Stimulated activated CD4-positive, alpha-beta T cell treated with anti-CD3 and anti-CD28 coated beads, Interleukin-15, amount 100 ng/mL, for 1 hour (primary cell): ENCODE measurements at regions not wholly inside any gene's neighbourhood (a gene's known extent, or its start where the extent isn't known, plus 50 kb on each side); places are given as distances from the start of the nearest gene placed in this dataset.
"Not testable (repeated sequence)": the region's sequence is repeated elsewhere in the genome, so short reads cannot be mapped to it uniquely, and the experiment has no call there.

Experiments
- DNase-seq, 2 donors: peaks; one replicate each; pipeline ENCODE4 v3.0.0-alpha.2; 2020; ENCODE audit warnings: low read depth in 1 of 2, low spot score in 1 of 2

DNA sequence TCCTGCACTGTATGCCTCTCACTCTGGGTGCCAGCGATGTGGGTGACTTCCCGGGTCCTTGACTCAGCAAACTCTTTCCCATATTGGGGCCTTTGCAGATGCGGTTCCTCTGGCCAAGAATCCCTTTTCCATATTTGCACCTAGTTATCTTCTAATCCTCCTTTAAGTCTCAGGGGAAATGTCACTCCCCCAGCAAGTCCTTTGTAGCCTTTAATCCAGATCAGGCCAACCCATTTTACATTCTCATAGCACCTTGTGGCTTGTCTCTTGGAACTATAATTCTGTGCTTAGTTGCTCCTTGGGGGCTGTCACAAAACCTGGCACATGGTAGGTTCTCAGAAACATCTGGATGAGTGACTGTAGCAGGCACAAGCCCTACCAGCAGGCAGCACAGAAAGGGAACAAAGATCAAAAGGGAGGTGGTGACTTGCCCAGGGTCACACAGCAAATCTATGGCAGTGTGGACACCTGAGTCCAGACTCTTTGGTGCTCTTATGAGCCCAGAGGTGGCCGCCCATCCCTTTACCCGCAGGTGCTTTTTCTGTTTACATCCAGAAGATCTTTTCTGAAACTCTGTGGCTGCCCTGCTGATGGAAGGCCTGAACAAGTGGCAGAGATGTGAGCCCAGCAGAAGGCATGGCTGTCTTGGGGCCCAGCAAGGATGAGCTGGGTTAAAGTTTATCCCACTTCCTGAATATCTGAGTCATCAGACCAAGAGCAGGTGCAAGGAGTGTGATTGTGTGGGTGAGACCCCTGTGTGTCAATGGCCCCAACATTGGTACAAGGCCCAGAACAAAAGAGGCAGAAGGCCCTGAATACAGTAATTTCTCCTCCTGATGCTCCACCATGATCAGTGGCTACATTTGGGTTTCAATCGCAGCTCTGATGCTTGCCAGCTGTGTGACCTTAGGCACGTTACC, 78.6 kb upstream of the GRK3 start:
- DNase-seq: no peak

DNA sequence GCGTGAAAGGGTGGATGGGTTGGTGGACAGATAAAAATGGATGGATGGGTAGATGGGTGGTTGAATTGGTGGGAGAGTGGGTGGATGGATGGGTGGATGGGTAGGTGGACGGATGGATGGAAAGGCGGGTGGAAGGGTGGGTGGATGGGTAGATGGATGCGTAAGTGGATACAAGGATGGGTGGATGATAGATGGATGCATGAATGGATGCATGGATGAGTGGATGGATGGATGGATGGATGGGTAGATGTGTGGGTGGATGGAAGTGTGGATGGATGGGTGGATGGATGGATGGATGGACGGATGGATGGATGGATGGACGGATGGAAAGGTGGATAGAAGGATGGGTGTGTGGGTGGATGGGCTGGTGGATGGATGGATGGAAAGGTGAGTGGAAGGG, 77.0 kb upstream of the GRK3 start:
- DNase-seq: no peak

DNA sequence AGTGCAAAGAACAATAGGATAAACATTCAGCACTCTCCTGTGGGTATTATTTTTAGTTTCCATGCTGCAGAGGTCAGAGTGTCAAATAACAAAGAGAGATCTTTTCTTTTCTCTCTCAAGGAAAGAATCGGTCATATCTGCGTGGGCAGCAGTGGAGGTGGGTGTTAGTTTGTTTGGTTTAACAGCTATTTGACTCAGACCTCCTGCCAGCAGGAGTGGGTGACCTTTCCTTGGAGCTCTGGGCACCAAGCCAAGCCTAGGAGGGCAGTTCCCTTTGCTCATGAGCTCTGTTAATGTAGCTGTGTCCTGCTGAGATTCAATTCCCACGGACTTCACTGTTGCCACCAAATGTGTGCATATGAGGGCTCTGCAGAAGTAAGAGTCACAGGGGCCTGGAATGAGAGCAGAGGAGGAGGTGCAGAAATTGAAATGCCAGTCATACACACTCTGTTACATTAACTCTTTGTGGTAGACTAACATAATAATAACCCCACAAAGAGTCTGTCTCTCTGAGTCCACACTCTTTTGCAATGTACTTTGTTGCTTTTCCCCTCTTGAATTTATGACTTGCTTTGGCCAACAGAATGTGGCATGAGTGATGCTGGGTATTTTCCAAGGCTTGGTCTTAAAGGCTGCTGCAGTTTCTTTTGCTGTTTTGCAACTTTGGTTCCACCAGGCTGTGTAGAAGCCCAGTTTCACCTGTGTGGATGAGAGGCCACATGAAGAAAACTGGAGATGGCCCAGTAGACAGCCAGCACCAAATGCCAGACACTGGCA, 76.0 kb upstream of the GRK3 start:
- DNase-seq: no peak

DNA sequence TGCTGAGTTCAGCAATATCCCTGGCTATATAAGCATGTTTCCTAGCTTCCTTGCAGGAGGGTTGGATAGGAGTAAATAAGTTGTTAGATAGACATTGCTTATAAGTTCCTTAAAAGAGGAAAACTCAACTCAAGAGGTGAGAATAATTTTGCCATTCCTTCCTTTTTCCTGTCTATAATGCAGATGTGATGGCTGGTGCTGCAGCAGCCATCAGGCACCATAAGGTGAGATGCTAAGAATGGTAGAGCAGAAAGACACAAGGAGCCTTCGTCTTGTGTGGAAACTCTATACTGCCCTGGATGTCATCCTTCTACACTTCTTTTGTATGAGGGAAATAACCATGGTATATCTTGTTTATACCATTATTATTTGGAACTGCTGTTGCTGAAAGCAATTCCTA, 74.5 kb upstream of the GRK3 start:
- no peak for DNase-seq

DNA sequence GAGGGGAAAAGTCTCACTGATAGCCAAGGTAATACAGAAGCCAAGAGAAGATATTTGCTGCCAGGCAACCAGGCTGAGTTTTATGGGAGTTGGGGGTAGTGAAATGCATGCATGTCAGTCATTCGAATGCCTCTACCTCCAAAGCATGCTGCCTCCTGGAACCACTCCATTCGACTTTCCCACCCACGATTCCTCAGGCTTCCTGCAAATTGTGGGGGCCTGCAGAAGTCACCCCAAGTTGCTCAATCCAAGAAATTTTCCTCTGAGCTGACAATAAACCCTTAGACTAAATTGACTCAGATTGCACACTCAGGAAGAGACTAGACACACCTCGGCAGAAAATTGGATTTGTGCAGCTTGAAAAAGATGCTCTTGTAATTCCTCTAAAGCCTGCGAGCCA, 73.6 kb upstream of the GRK3 start:
- DNase-seq: no peak

DNA sequence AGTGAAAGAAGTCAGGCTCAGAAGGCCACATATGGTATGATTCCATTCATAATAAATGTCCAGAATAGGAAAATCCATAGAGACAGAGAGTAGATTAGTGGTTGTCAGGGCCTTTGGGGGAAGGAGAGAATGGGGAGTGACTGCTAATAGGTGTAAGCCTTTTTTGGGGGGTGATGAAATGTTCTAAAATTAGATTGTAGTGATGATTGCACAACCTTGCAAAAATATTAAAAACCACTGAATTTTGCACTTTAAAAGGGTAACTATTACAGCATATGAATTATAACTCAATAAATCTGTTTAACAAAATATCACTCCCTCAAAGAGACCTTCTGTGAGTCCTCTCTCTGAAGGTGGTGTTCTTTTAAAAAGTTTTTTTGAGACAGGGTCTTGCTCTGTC, 72.3 kb upstream of the GRK3 start:
- DNase-seq: no peak

DNA sequence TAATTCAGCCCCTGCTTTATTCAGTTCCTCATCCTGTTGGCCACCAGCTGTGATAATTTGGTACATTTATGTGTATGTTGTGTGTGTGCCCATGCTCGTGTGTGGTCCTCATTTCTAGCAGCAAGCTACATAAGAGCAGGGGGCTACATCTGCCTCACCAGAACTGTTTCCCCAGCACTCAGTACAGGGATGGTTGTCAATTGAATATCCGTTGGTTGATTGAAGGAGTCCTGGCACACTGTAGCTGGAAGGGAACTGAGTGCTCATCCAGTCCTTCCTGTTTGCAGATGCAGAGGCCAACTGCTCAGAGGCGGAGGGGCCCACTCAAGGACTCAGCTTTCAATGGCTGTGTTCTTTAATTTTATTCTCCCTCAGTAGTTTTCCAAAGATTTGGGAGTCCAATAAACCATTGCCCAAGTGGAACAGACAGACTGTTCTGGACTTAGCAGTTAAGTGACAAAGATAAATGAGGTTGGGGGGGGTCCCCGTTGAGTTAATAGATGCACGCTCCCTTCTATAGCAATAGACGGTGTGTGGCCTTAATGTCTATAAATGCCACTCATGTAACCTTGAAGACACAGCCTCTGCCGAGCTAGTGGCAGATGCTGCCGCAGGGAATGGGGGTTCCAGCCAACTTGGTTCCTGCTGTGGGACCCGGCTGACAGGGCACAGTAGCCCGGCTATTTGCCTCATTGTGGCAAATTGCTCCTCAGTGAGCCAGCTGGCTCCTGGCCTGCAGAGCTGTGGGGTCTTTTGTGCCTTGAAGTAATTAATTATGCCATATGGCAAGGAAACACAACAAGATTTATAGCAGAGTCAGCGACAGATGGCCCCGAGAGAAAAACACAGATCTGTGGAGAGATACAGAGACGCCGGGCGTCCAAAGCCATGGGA, 71.4 kb upstream of the GRK3 start:
- DNase-seq: no peak

DNA sequence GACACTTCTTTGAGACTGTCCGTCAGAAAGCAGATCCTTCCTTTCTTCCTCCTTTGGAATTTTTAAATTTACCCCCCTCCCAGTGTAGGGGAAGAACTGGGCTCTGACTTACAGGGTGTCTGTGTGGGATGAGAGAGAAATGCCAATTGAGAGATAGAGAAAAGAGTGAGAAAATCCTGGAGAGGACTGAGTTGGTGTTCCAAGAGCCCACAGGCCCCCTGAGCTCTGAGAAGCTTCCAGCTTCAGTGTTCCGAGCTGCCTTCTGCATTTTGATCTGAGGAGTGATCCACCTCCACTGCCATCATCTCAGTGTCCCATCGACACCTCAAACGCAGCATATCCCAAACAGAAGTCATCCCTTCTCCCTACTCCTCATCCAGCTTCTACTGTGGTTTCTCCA, 70.7 kb upstream of the GRK3 start:
- no peak for DNase-seq

DNA sequence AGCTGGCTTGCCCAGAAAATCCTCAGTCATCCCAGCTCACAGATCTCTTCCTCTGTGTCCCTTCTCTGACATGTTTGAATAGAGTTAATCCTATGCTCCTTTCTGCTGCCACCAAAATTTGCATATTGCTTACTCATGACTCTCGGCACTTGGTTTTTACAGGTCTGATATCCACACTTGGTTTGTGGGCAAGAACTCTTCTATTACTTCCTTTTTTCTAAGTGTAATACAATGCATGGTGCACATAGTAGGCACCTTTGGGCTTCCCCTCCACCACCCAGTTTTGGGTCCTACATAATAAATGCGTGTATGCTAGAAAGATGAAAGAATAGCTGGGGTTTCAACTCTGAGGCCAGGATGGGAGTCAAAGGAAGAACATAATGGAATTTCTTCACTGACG, 69.7 kb upstream of the GRK3 start:
- DNase-seq: no peak

DNA sequence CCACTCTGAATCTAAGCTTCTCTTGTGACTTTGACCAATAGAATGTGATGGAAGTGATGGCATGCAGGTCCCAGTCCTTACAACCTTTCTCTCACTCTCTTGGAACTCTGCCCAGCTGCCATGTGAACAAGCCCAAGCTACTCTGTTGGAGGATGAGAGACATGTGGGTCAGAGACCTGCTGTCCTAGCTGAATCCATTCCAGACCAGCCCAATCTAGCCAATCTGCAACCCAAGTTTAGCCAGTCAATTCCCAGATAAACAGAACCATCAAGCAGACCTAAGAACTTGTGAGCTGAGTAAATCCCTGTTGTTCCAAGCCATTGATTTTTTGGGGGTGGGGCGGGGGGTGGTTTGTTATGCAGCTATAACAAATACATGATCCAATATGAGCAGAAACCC, 69.2 kb upstream of the GRK3 start:
- no peak for DNase-seq

DNA sequence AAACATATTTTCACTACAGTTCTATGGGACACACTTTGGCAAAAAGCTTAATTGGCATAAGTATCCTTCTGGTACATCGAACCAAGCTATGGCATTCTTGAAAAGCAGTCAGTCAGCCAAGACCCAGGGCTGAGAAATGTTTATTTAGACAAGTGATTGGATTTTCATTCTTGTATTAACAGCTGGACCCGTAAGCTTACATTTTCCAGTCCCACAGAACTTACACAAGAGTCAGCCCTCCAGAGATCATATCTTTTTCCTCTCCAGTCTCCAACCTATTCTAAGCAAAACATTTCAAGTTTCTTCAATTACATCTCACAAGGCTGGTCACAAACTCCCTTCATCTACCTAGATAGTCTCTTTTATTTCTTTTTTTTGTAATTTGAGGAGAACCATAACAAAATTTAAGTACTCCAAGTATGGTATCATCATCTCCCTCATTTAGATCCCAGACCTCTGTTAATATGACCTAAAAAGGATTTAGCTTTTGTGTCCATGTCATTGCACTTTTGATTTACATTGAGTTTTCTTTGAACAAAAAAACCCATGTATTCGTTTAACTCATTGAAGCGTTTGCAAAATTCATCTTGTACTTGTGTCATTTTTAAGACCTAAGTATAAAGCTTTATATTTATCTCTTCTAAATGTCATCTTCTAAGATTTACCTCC, 67.9 kb upstream of the GRK3 start:
- no peak for DNase-seq

DNA sequence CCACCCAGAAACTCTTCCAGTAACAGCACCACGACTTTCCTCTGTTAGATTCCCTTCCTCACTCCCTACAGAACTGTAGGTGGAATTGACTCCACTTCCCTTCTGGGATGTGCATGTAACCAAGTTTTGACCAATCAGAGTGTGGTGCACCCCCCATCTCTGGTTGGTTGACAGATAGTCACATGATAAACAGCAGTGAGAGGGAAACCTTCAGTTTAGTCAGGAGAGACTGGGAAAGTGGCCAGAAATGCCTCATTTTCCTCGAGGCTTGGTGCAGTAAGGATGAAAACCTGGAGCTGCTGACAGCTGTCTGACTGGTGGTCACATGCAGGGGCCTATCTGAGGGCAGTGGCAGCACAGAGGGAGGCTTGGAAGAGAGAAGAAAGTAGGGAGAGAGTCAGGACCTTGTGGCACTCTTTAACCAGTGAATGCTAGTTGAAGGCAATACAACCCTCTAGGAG, 67.3 kb upstream of the GRK3 start:
- no peak for DNase-seq

DNA sequence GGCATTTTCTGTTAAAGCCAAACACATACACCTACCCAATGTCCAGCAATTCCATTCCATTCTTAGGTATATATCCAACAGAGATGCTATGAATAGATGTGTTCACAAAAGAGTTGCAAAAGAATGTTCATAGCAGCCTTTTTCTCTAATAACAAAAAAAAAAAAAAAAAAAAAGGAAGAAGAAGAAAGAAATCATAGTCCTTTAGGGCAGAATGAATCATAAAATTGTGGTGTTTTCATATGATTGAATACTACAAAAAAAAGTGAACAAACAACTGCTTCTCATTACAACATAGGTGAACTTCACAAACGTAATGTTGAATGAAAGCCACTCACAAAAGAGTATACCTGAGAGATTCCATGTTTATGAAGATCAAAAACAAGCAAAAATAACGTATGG, 66.8 kb upstream of the GRK3 start:
- no peak for DNase-seq

DNA sequence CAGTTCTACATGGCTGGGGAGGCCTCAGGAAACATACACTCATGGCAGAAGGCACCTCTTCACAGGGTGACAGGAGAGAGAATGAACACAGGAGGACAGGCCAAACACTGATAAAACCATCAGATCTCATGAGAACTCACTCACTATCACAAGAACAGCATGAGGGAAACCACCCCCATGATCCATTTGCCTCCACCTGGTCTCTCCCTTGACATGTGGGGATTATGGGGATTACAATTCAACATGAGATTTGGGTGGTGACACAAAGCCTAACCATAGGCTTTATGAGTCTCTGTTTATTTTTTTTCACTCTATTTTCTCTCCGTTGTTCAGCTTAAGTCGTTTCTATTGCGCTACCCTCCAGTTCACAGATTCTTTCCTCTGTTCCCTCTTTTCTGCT, 63.8 kb upstream of the GRK3 start:
- not testable (repeated sequence) for DNase-seq

DNA sequence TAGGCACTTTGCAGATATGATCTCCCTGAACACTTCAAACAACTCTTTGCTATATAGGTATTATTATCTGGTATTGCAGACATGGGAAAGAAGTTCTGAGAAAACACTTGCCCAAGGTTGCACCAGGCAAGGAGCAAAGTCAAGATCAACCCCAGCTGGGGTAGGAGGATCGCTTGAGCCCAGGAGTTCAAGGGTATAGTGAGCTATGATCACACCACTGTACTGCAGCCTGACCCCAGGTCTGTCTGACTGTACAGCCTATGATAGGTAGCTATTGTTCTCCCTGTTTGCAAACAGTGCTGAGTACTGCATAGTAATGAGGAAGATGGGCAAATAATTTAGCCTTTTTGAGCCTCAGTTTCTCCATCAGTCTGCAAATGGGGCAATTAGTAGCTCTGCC, 60.5 kb upstream of the GRK3 start:
- not testable (repeated sequence) for DNase-seq

DNA sequence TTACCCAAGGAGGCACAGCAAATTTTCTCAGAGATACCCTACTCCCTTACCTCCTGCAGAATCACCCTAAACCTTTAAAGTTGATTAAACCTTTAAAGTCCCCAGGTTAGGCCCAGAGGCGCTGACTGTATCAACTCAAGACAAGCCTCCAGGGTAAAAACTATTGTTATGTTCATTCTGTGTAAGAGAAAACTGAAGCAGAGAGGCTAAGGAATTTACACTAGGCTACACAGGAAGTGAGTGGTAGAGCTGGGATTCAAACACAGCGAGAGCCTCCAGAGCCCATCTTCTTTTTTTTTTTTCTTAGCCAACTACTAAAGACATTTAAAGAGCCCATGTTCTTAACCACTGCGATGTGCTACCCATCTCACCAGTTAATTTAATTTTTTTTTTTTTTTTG, 56.3 kb upstream of the GRK3 start:
- no peak for DNase-seq

DNA sequence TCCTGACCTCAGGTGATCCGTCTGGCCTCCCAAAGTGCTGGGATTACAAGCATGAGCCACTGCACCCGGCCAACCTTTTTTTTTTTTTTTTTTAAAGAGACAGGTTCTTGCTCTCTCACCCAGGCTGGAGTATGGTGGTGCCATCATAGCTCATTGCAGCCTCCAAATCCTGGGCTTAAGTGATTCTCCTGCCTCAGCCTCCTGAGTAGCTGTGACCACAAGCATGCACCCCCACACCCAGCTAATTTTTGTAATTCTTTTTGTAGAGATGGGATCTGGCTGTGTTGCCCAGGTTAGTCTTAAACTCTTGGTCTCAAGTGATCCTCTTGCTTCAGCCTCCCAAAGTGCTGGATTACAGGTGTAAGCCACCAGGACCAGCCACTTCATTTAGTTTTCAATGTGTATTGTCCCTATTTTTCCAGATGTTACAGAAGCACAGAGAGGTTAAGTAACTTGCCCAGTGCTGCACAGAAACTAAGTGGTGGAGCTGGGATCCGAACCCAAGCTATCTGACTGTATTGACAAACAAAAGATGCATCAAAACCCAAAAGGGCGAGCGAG, 55.6 kb upstream of the GRK3 start:
- DNase-seq: no peak

DNA sequence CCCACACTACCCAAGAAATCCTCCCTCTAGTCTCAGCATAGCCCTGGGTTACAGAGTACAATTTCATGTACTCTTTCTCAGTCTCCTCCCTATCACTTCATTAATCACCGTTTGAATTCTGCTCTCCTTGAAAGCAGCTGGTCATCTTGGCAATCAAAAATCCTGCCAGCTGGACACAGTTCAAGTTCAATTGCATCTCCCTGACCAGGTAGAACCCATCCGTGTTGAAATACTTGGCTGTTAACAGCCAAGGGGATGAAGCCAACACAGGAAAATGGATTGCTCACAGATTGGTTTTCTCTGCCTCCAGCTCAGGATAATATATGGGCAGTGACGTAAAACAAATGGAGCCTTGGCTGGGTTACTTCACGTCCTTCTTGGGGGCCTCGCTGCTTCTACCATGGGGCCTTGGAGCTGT, 55.1 kb upstream of the GRK3 start:
- DNase-seq: no peak

DNA sequence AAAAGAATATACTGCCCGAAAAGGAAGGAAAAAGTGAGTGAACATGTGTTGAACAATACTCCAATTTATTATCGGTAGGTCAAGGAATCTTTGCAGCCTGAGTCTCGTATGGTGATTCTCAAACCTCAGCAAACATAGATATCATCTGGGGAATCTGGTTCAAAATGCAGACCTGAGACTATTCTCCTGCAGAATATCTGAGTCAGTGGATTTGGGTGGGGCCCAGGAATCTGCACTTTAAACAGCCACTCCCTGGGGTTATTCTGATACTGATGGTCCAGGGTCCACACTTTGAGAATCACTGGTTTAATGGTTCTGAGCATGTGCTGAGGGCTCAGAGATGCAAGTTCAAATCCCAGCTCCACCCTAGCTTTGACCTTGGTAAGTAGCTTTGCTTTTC, 53.6 kb upstream of the GRK3 start:
- DNase-seq: no peak

DNA sequence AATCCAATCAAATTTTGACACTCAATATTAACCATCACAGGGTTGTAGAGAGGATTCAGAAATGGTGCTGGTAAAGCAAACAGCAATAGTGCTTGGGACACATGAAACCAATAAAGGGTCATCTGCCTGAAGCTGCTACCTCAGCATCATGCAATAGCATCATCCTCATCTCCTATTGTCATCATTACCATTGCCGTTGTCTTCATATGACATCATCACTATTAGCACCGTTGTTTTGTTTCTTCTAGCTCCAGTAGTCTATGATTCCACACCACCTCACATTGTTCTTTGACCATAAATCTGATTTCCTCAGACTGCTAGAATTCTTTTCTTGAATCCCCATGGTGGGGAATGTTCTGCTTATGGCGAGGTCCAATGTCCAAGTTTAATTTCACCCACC, 52.8 kb upstream of the GRK3 start:
- DNase-seq: no peak
